Left forelimb (tissue), 1 donor: ENCODE measurements at regions not wholly inside any gene's neighbourhood (a gene's known extent, or its start where the extent isn't known, plus 50 kb on each side); places are given as distances from the start of the nearest gene placed in this dataset.

ENCODE experiments used
- DNase-seq: peaks from one replicate; pipeline ENCODE4 v3.0.0-alpha.2; 2018; ENCODE audit warnings: low spot score

GRCh38 chr13:106129273-106129672 lies 406.2 kb downstream of the EFNB2 start:
- no peak for DNase-seq

DNA sequence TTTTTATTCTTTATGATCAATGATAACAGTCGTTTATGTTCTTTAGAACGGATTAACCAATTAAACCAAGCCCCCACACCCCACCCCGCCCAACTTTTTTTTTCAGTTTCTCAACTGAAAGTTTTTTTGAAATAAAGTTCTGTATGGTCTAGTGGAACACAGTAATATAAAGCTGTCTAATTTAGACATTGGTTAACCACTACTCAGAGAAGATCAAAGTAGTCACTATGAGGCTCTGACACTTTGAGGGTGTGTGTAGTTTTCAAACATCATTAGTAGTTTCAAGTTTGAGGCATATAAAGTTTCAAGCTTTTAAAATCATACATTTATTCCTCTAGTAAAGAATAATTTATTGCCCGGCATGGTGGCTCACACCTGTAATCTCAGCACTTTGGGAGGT lies 413.2 kb downstream of the EFNB2 start:
- no peak for DNase-seq

GRCh38 chr13:106121173-106121754 lies 414.2 kb downstream of the EFNB2 start:
- no peak for DNase-seq

DNA sequence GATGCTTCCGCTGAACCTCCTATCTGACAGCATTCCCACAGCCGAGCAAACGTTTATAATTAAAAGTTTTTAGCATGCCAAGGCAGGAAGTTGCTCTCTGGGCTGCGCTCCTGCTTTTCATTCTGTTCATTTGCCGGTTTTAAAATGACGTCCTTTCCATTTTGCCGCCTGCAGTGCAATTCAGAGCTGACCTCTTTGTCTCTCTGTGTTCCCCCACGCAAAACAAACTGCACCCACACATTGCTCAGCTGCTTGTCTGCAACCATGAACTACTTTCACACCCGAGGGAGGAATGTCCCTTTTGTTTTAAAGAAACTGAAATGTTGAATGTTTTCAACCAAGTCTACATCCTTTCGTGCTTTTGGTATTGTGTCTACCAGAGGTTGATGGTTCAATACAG lies 416.5 kb downstream of the EFNB2 start:
- no peak for DNase-seq

DNA sequence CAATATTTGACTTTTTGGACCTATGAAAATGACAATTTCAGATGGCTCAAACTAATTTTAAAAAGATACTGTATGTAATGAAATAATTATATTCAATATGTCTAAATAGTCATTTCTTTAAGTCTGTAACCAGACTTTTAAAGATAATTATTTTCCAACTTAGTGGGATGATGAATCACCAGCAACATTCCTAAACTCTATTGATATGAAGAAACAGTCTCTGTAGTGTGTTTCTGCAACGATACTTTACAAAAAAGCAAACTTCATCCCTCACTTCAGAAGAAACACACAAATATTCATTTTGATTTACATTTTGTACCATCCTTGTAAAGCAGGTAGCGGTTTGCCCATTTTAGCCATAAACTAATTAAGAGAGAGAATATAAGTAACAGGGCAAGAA lies 417.4 kb downstream of the EFNB2 start:
- no peak for DNase-seq

DNA sequence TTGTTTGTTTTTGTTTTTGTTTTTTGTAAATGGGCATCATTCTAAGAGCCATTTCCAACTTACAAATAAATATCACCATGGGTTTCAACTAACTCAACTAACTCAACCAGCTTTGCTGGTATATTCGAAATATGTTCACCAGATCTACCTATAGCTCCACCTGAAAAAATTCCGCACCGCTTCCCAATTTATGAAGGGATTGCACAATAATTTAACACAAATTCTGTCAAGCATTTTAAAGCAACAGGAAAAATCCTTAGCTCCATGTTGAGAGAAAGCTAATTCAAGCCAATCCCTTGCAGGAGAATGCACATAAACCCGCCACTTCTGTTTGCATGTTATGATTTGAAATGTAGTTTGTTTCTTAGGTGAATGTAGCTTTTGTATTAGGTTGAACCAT lies 417.8 kb downstream of the EFNB2 start:
- no peak for DNase-seq

DNA sequence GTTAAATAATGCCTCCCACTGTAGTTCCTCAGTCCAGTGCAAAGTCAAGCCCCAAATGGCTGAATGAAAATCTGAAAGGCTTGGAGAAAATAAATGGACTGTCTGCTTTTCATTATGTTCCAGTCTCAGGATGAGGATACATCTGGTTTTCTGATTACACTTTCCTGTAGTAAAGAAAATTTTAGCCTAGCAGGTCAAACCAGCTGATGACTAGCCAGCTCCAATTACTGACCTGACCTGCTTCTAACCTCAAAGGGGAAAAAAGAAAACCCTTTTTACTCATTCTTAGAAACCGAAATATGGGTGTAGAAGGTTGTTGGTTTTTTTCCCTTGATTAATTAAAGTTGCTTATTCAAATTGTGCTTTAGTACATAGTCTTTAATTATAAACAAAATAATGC lies 418.4 kb downstream of the EFNB2 start:
- DNase-seq, result no peak

GRCh38 chr13:106115081-106115480 lies 420.4 kb downstream of the EFNB2 start:
- DNase-seq, result no peak

- DNase-seq, result no peak
Observed at GRCh38 chr13:106113796-106114195, 421.7 kb downstream of the EFNB2 start.

GRCh38 chr13:106112191-106112590 lies 423.3 kb downstream of the EFNB2 start:
- no peak for DNase-seq

DNA sequence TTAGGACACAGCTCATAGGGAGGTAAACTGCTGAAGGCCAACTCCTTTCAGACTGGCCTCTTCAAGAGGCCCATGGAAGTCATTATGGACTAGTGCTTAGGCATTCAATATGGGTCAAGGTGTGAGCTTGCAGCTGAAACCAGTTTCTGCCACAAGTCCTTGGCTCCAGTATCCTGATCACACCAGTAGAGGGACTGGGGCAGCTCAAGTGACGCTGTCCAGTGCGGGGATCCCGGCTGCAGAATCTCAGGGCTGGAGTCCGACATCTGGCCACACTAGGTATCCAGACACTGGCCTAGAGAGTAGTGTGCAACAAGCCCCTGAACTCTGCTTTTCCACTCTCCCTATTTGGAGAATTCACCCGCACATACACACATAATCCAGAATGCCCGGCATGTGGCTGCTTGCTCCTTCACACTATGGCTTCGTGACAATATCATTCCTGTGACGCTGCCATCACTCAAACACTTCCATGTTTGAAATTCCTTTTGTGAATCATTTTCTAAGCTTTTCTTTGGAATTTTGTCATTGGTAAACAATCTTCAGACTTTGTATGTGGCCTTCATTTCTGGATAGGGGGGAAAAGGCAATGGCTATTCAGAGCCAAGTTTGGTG lies 425.1 kb downstream of the EFNB2 start:
- DNase-seq, result no peak

DNA sequence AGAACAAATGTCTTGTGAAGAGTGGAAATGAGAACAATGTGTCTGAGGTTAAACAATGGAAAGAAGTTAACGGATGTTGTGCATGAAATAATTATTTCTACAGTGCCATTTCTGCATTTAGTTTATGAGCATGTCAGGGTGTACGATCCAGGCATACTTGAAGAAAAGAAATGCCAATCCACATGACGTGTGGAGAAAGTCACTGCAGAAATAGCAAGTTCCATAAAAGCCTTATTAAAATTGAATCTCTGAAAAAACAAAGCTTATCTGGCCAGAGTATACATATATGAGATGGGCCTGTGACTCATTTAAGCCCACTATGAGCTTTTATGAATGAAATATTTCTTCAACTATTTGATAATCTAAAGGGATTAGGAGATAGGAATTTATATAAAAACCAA lies 426.1 kb downstream of the EFNB2 start:
- no peak for DNase-seq

- no peak for DNase-seq
Observed at GRCh38 chr13:106108346-106108745, 427.1 kb downstream of the EFNB2 start.

GRCh38 chr13:106107061-106107460 lies 428.4 kb downstream of the EFNB2 start:
- no peak for DNase-seq

DNA sequence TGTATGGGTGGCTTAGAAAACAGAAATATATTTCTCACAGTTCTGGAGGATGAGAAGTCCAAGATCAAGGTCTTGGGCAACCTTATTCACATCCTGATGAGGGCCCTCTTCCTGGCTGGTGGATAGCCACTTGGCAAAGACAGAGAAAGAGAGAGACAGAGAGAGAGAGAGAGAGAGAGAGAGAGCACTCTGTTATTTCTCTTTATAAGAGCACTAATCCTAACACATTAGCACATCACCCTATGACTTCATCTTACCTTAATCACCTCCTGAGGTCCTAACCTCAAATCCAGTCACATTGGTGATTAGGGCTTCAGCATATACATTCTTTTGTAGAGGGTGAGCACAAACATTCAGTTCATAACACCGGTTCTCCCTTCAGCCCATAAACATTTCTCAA lies 430.3 kb downstream of the EFNB2 start:
- DNase-seq, result no peak

DNA sequence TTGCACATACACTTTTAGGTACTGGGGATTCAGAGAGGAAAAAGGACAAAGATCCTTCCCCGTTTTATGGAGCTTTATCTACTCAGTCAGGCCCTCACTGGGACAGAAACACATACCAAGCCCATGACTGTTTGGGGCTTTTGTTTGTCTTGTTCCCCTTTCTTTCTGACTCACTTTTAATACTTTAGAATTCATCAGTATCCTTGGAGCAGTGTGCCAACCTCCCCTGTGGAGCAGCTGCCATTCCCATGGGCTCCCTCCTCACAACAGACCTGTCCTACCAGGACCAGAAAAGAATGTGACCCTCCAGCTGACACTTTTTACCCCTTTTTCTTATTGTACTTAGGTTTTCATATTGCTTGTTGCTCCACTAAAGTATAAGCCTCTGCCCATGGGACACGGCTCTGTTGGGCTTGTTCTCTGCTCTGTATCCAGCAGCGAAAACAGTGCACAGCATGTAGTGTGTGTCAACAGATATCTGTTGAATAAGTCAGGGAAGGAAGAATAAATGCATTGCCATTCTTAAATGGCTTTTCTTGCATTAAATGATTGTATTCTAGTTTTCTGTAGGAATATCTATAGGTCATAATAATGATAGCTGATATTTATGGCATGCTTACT lies 431.1 kb downstream of the EFNB2 start:
- DNase-seq, result no peak

GRCh38 chr13:106103779-106104178 lies 431.7 kb downstream of the EFNB2 start:
- DNase-seq, result no peak

DNA sequence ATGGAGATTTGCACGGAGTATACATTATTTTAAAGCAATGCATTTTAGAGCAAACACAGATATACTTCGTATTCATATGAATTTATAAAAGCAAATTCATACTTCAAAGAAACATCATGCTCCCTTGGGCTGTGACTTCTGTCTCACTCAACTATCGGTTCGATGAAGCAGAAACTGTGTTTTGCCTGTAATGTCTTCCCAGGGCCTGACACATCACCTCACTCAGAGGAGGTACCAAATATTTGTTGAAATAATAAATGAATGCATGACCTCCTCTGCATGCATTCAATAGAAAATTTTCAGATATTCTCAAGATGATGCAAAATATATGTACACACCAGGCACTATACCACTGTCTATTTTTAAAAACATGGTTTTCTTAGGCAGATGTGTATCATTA lies 432.7 kb downstream of the EFNB2 start:
- no peak for DNase-seq

- no peak for DNase-seq
Observed at GRCh38 chr13:106101201-106101600, 434.3 kb downstream of the EFNB2 start.

GRCh38 chr13:106100171-106100919 lies 435.1 kb downstream of the EFNB2 start:
- no peak for DNase-seq

GRCh38 chr13:106099765-106100164 lies 435.7 kb downstream of the EFNB2 start:
- DNase-seq, result no peak

GRCh38 chr13:106098778-106099177 lies 436.7 kb downstream of the EFNB2 start:
- no peak for DNase-seq

- DNase-seq, result no peak
Observed at GRCh38 chr13:106096661-106097092, 438.8 kb downstream of the EFNB2 start.
